GM23338 (cell line): ENCODE measurements at regions not wholly inside any gene's neighbourhood (a gene's known extent, or its start where the extent isn't known, plus 50 kb on each side); places are given as distances from the start of the nearest gene placed in this dataset.

ENCODE experiments used
- ATAC-seq: fragments of 200-7000 bp; cut with Tn5 transposase; 3 replicates; pipeline ENCODE4 v1.9.1; 2020
- DNase-seq: peaks from one replicate; pipeline ENCODE4 v3.0.0-alpha.2; 2015; ENCODE audit warnings: low spot score
- H2AFZ ChIP-seq: fragments of 200-600 bp; sonication (generic); 2 replicates; pipeline ENCODE4 v1.8.0; 2016; ENCODE audit warnings: antibody characterized with exemption, mild to moderate bottlenecking, moderate library complexity
- H3F3A ChIP-seq: fragments of 200-600 bp; sonication (generic); replicated peaks from 2 replicates; pipeline ENCODE4 v1.8.0; 2017; ENCODE audit warnings: antibody characterized with exemption, mixed run types, low read depth
- H3K27ac ChIP-seq: fragments of 200-600 bp; sonication (generic); 2 replicates; pipeline ENCODE4 v1.6.1; 2016; ENCODE audit warnings: low read depth
- H3K27me3 ChIP-seq: fragments of 200-600 bp; sonication (generic); 2 replicates; pipeline ENCODE4 v1.8.0; 2016; ENCODE audit warnings: mild to moderate bottlenecking, mixed run types, moderate library complexity; ENCODE audit not compliant: insufficient read depth
- H3K36me3 ChIP-seq: fragments of 200-600 bp; sonication (generic); 2 replicates; pipeline ENCODE4 v1.8.0; 2016; ENCODE audit warnings: mild to moderate bottlenecking; ENCODE audit not compliant: insufficient read depth
- H3K4me1 ChIP-seq: fragments of 200-600 bp; sonication (generic); 2 replicates; pipeline ENCODE4 v1.8.0; 2016; ENCODE audit warnings: mild to moderate bottlenecking, moderate library complexity; ENCODE audit not compliant: insufficient read depth
- H3K4me2 ChIP-seq: fragments of 200-600 bp; sonication (generic); 2 replicates; pipeline ENCODE4 v1.7.1; 2017; ENCODE audit warnings: mixed run types
- H3K4me3 ChIP-seq: fragments of 200-600 bp; sonication (generic); 2 replicates; pipeline ENCODE4 v1.6.1; 2016; ENCODE audit warnings: mixed run types
- H3K79me2 ChIP-seq: fragments of 200-600 bp; sonication (generic); replicated peaks from 2 replicates; pipeline ENCODE4 v1.8.0; 2017; ENCODE audit warnings: mild to moderate bottlenecking; ENCODE audit not compliant: insufficient read depth
- H3K9me2 ChIP-seq: fragments of 200-600 bp; sonication (generic); 2 replicates; pipeline ENCODE4 v1.8.0; 2017; ENCODE audit not compliant: insufficient read depth
- H4K20me1 ChIP-seq: fragments of 200-600 bp; sonication (generic); replicated peaks from 2 replicates; pipeline ENCODE4 v1.8.0; 2017; ENCODE audit warnings: mild to moderate bottlenecking; ENCODE audit not compliant: insufficient read depth
- H3K27ac Mint-ChIP-seq: 2 replicates; pipeline ENCODE4 v1.8.0; 2020; ENCODE audit warnings: inconsistent platforms, mild to moderate bottlenecking, moderate library complexity, mixed read lengths
- H3K27me3 Mint-ChIP-seq: 3 replicates; pipeline ENCODE4 v1.8.0; 2022; ENCODE audit warnings: low read depth, mild to moderate bottlenecking, moderate library complexity, mixed read lengths, inconsistent platforms; ENCODE audit not compliant: insufficient read depth, poor library complexity
- H3K36me3 Mint-ChIP-seq: 3 replicates; pipeline ENCODE4 v1.8.0; 2021; ENCODE audit warnings: low read depth, mild to moderate bottlenecking, inconsistent platforms, moderate library complexity, mixed read lengths
- H3K4me1 Mint-ChIP-seq: 3 replicates; pipeline ENCODE4 v1.8.0; 2020; ENCODE audit warnings: mild to moderate bottlenecking, inconsistent platforms, mixed read lengths
- H3K4me3 Mint-ChIP-seq: 3 replicates; pipeline ENCODE4 v1.8.0; 2021; ENCODE audit warnings: moderate library complexity, mild to moderate bottlenecking, inconsistent platforms, mixed read lengths
- H3K9me3 Mint-ChIP-seq: 3 replicates; pipeline ENCODE4 v1.8.0; 2020; ENCODE audit warnings: moderate library complexity, mild to moderate bottlenecking, inconsistent platforms, mixed read lengths
- NANOG ChIP-seq: IDR thresholded peaks from 2 replicates; pipeline ENCODE4 v1.6.1; 2016; ENCODE audit warnings: antibody characterized with exemption, borderline replicate concordance
- TF ChIP-seq, protein P1 (sequence below): IDR thresholded peaks from one replicate; pipeline ENCODE4 v1.6.1; 2018; ENCODE audit warnings: antibody characterized with exemption; ENCODE audit not compliant: unreplicated experiment
- TF ChIP-seq, protein P2 (sequence below): fragments of 250-450 bp; sonication (Bioruptor Pico); IDR thresholded peaks from 2 replicates; pipeline ENCODE4 v1.5.0; 2020; ENCODE audit warnings: mild to moderate bottlenecking, moderate library complexity
- TF ChIP-seq, protein P3 (sequence below): IDR thresholded peaks from 2 replicates; pipeline ENCODE4 v1.6.1; 2016; ENCODE audit warnings: antibody characterized with exemption

GRCh38 chr1:221150996-221151395 is 271.8 kb downstream of the HLX start:
- Mint-ChIP-seq H3K36me3 (no peaks in the 10 kb centered on the region), H3K27me3 (no peaks in the 10 kb centered on the region), H3K4me3 (no peak overlapping the region), H3K27ac (no peak overlapping the region), H3K9me3 (no peaks in the 10 kb centered on the region), H3K4me1 (0 out of 3 replicates have a peak, but pooled peaks cover 2% of the 10 kb centered on the region)
- Histone ChIP-seq H3F3A (no peaks in the 10 kb centered on the region), H3K9me2 (no peaks in the 10 kb centered on the region; the same call in 1 of the 2 replicates), H3K79me2 (no peaks in the 10 kb centered on the region), H3K4me3 (no peak overlapping the region), H3K4me2 (no peak overlapping the region), H2AFZ (no peak overlapping the region), H3K36me3 (no peaks in the 10 kb centered on the region), H3K27me3 (no peaks in the 10 kb centered on the region), H3K27ac (no peak overlapping the region), H4K20me1 (no peaks in the 10 kb centered on the region), H3K4me1 (no peaks in the 10 kb centered on the region)
- TF ChIP-seq, protein P1, sequence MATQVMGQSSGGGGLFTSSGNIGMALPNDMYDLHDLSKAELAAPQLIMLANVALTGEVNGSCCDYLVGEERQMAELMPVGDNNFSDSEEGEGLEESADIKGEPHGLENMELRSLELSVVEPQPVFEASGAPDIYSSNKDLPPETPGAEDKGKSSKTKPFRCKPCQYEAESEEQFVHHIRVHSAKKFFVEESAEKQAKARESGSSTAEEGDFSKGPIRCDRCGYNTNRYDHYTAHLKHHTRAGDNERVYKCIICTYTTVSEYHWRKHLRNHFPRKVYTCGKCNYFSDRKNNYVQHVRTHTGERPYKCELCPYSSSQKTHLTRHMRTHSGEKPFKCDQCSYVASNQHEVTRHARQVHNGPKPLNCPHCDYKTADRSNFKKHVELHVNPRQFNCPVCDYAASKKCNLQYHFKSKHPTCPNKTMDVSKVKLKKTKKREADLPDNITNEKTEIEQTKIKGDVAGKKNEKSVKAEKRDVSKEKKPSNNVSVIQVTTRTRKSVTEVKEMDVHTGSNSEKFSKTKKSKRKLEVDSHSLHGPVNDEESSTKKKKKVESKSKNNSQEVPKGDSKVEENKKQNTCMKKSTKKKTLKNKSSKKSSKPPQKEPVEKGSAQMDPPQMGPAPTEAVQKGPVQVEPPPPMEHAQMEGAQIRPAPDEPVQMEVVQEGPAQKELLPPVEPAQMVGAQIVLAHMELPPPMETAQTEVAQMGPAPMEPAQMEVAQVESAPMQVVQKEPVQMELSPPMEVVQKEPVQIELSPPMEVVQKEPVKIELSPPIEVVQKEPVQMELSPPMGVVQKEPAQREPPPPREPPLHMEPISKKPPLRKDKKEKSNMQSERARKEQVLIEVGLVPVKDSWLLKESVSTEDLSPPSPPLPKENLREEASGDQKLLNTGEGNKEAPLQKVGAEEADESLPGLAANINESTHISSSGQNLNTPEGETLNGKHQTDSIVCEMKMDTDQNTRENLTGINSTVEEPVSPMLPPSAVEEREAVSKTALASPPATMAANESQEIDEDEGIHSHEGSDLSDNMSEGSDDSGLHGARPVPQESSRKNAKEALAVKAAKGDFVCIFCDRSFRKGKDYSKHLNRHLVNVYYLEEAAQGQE = no peak
- TF ChIP-seq, protein P2, sequence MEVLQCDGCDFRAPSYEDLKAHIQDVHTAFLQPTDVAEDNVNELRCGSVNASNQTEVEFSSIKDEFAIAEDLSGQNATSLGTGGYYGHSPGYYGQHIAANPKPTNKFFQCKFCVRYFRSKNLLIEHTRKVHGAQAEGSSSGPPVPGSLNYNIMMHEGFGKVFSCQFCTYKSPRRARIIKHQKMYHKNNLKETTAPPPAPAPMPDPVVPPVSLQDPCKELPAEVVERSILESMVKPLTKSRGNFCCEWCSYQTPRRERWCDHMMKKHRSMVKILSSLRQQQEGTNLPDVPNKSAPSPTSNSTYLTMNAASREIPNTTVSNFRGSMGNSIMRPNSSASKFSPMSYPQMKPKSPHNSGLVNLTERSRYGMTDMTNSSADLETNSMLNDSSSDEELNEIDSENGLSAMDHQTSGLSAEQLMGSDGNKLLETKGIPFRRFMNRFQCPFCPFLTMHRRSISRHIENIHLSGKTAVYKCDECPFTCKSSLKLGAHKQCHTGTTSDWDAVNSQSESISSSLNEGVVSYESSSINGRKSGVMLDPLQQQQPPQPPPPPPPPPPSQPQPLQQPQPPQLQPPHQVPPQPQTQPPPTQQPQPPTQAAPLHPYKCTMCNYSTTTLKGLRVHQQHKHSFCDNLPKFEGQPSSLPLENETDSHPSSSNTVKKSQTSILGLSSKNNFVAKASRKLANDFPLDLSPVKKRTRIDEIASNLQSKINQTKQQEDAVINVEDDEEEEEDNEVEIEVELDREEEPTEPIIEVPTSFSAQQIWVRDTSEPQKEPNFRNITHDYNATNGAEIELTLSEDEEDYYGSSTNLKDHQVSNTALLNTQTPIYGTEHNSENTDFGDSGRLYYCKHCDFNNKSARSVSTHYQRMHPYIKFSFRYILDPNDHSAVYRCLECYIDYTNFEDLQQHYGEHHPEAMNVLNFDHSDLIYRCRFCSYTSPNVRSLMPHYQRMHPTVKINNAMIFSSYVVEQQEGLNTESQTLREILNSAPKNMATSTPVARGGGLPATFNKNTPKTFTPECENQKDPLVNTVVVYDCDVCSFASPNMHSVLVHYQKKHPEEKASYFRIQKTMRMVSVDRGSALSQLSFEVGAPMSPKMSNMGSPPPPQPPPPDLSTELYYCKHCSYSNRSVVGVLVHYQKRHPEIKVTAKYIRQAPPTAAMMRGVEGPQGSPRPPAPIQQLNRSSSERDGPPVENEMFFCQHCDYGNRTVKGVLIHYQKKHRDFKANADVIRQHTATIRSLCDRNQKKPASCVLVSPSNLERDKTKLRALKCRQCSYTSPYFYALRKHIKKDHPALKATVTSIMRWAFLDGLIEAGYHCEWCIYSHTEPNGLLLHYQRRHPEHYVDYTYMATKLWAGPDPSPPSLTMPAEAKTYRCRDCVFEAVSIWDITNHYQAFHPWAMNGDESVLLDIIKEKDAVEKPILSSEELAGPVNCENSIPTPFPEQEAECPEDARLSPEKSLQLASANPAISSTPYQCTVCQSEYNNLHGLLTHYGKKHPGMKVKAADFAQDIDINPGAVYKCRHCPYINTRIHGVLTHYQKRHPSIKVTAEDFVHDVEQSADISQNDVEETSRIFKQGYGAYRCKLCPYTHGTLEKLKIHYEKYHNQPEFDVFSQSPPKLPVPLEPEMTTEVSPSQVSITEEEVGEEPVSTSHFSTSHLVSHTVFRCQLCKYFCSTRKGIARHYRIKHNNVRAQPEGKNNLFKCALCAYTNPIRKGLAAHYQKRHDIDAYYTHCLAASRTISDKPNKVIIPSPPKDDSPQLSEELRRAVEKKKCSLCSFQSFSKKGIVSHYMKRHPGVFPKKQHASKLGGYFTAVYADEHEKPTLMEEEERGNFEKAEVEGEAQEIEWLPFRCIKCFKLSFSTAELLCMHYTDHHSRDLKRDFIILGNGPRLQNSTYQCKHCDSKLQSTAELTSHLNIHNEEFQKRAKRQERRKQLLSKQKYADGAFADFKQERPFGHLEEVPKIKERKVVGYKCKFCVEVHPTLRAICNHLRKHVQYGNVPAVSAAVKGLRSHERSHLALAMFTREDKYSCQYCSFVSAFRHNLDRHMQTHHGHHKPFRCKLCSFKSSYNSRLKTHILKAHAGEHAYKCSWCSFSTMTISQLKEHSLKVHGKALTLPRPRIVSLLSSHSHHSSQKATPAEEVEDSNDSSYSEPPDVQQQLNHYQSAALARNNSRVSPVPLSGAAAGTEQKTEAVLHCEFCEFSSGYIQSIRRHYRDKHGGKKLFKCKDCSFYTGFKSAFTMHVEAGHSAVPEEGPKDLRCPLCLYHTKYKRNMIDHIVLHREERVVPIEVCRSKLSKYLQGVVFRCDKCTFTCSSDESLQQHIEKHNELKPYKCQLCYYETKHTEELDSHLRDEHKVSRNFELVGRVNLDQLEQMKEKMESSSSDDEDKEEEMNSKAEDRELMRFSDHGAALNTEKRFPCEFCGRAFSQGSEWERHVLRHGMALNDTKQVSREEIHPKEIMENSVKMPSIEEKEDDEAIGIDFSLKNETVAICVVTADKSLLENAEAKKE (CRISPR knock-in tag) = no peak
- TF ChIP-seq, protein P3, sequence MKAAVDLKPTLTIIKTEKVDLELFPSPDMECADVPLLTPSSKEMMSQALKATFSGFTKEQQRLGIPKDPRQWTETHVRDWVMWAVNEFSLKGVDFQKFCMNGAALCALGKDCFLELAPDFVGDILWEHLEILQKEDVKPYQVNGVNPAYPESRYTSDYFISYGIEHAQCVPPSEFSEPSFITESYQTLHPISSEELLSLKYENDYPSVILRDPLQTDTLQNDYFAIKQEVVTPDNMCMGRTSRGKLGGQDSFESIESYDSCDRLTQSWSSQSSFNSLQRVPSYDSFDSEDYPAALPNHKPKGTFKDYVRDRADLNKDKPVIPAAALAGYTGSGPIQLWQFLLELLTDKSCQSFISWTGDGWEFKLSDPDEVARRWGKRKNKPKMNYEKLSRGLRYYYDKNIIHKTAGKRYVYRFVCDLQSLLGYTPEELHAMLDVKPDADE = no peak
- no peak for TF ChIP-seq NANOG
- DNase-seq (no peak), ATAC-seq (no peak)
